ENCODE measurements at regions not wholly inside any gene's neighbourhood (a gene's known extent, or its start where the extent isn't known, plus 50 kb on each side); places are given as distances from the start of the nearest gene placed in this dataset.

DNA sequence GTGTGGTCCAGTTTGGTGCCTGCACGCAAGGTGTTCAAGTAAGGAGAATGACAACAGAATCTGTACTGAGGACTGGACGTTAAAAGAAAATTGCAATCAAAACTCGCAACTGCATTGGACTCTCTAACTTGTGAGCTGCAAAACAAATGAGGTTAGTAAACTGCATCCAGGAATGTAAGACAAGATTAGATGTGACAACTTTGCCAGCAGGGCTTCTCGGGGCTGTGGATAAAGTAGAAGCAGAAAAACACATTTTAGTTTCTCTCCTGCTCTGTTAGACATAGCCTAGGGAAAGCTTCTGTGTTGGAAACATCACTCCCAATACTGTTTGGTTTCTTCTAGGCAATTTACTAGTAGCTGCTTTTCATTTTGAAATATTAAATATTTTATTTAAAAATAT is 338.2 kb upstream of the NAV3 start:
- H3K9me3 Mint-ChIP-seq, result peaks cover 3% of the 10 kb centered on the region

DNA sequence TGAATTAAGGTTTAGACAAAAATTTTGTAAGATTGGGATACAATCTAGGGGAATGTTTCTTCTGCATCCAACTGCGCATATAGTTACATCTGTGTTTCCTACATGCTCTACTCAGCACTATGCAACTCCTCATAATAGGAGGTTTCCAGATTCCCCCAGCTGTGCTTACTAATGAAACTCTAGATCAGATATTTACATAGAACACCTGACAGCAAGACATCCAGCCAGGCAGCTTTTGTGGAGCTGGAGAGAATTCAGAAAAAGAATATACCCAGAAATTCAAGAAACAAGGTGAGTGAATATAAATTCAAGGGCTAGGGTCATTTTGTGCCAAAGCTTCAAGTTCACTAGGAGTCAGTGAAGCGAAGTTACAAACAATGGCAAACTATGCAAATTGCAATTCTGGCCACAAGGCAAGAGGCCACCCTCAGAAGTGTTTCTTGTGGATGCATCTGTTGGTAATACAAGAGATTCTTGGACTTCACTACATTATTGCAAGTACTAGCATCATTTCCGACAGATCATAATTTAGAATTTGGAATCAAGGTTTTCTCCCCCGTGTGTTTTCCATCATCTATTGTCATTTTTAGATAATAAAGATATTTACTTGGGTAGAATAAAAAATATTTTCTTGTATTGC is 341.2 kb upstream of the NAV3 start:
- no peaks in the 10 kb centered on the region for H3K27me3 ChIP-seq (ENCODE audit: control insufficient read depth in 1 of 2, insufficient read depth in 2 of 2, low read length in 2 of 2)
- no peak overlapping the region for H3K27ac Mint-ChIP-seq
- ChIA-PET POLR2A (no interaction called here), CTCF (no interaction called here)
- peaks cover 3% of the 10 kb centered on the region for H3K9me3 Mint-ChIP-seq
- no peaks in the 10 kb centered on the region for H3K27me3 Mint-ChIP-seq
- H3K4me1 ChIP-seq (ENCODE audit: insufficient read depth, low read length), result no peaks in the 10 kb centered on the region
- no peaks in the 10 kb centered on the region for H3K36me3 ChIP-seq (ENCODE audit: insufficient read depth, low read length)
- TF ChIP-seq, protein P1, sequence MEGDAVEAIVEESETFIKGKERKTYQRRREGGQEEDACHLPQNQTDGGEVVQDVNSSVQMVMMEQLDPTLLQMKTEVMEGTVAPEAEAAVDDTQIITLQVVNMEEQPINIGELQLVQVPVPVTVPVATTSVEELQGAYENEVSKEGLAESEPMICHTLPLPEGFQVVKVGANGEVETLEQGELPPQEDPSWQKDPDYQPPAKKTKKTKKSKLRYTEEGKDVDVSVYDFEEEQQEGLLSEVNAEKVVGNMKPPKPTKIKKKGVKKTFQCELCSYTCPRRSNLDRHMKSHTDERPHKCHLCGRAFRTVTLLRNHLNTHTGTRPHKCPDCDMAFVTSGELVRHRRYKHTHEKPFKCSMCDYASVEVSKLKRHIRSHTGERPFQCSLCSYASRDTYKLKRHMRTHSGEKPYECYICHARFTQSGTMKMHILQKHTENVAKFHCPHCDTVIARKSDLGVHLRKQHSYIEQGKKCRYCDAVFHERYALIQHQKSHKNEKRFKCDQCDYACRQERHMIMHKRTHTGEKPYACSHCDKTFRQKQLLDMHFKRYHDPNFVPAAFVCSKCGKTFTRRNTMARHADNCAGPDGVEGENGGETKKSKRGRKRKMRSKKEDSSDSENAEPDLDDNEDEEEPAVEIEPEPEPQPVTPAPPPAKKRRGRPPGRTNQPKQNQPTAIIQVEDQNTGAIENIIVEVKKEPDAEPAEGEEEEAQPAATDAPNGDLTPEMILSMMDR (IDR thresholded peaks at IDR 0.05), result no peak
- ATAC-seq (ENCODE audit: poor library complexity) (no peak), DNase-seq (no peak)
- intact Hi-C loops (cut with DNase I, micrococcal nuclease), result no loop called here
- H3K27ac ChIP-seq (ENCODE audit: low read depth in 1 of 2, low read length in 2 of 2), result no peak overlapping the region
- H3K4me3 ChIP-seq (ENCODE audit: low read length), result no peak overlapping the region
- no peaks in the 10 kb centered on the region for H3K9me3 ChIP-seq (ENCODE audit: control insufficient read depth in 1 of 2, insufficient read depth in 1 of 2, low read length in 2 of 2)
- no peaks in the 10 kb centered on the region for H3K36me3 Mint-ChIP-seq (ENCODE audit: low read depth)
- H3K4me3 Mint-ChIP-seq, result no peak overlapping the region
- no peaks in the 10 kb centered on the region for H3K4me1 Mint-ChIP-seq (ENCODE audit: low read depth)

More for the DNA sequence above, 338.2 kb upstream of the NAV3 start:
- no peaks in the 10 kb centered on the region for H3K36me3 ChIP-seq (ENCODE audit: insufficient read depth, low read length)
- H3K27me3 Mint-ChIP-seq, result no peaks in the 10 kb centered on the region
- DNase-seq, result no peak
- CTCF ChIA-PET, result no interaction called here
- H3K4me1 Mint-ChIP-seq (ENCODE audit: low read depth), result no peaks in the 10 kb centered on the region
- H3K4me3 ChIP-seq (ENCODE audit: low read length), result no peak overlapping the region
- no peak overlapping the region for H3K27ac ChIP-seq (ENCODE audit: low read depth in 1 of 2, low read length in 2 of 2)
- no peaks in the 10 kb centered on the region for H3K36me3 Mint-ChIP-seq (ENCODE audit: low read depth)
- H3K27me3 ChIP-seq (ENCODE audit: control insufficient read depth in 1 of 2, insufficient read depth in 2 of 2, low read length in 2 of 2), result no peaks in the 10 kb centered on the region
- intact Hi-C loops (cut with DNase I, micrococcal nuclease), result no loop called here
- H3K9me3 ChIP-seq (ENCODE audit: control insufficient read depth in 1 of 2, insufficient read depth in 1 of 2, low read length in 2 of 2), result no peaks in the 10 kb centered on the region
- no peak overlapping the region for H3K4me3 Mint-ChIP-seq
- no peak overlapping the region for H3K27ac Mint-ChIP-seq
- no peaks in the 10 kb centered on the region for H3K4me1 ChIP-seq (ENCODE audit: insufficient read depth, low read length)
- TF ChIP-seq, protein P1 (IDR thresholded peaks at IDR 0.05), result no peak
- no peak for ATAC-seq (ENCODE audit: poor library complexity)
- POLR2A ChIA-PET, result no interaction called here

DNA sequence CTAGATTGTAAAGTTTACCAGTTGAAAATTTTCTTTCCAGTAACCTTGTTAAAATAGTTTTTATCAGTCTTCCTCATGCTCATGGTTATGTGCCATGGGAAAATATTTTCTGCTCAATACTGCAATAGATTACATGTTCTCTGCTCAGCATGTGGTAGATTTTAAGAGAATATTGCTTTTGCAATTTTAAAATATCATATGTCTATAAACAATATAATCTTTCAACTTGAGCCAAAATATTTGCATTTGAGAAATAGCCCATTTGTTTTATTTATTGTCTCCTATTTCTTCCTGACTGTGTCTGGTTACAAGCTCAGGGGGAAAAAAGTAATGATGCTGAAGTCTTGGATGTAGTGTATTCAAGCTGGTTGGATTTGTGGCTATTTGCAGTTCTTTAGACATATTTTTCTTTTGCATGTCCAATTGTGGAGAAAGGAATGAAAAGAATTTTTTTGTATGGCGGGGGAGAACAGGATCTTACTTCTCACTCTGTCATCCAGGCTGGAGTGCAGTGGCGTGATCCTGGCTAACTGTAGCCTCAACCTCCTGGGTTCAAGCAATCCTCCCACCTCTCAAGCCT is 342.6 kb upstream of the NAV3 start:
- no peak overlapping the region for H3K27ac ChIP-seq (ENCODE audit: low read depth in 1 of 2, low read length in 2 of 2)
- no peak overlapping the region for H3K4me3 ChIP-seq (ENCODE audit: low read length)
- H3K4me1 ChIP-seq (ENCODE audit: insufficient read depth, low read length), result no peaks in the 10 kb centered on the region
- Mint-ChIP-seq H3K36me3 (ENCODE audit: low read depth) (no peaks in the 10 kb centered on the region), H3K4me1 (ENCODE audit: low read depth) (no peaks in the 10 kb centered on the region), H3K9me3 (peaks cover 1% of the 10 kb centered on the region), H3K27ac (no peak overlapping the region), H3K4me3 (no peak overlapping the region), H3K27me3 (no peaks in the 10 kb centered on the region)
- peaks cover 0 to 3% of the 10 kb centered on the region in 2 experiments for H3K9me3 ChIP-seq (ENCODE audit: control insufficient read depth in 1 of 2, insufficient read depth in 1 of 2, low read length in 2 of 2)
- intact Hi-C loops (cut with DNase I, micrococcal nuclease), result no loop called here
- POLR2A ChIA-PET, result no interaction called here
- H3K27me3 ChIP-seq (ENCODE audit: control insufficient read depth in 1 of 2, insufficient read depth in 2 of 2, low read length in 2 of 2), result no peaks in the 10 kb centered on the region
- DNase-seq (no peak), ATAC-seq (ENCODE audit: poor library complexity) (no peak)
- CTCF ChIA-PET, result no interaction called here
- no peaks in the 10 kb centered on the region for H3K36me3 ChIP-seq (ENCODE audit: insufficient read depth, low read length)
- TF ChIP-seq, protein P1 (IDR thresholded peaks at IDR 0.05), result no peak

Data from CD4-positive, alpha-beta T cell (primary cell).